Lung microvascular endothelial cell (primary cell): ENCODE measurements at regions not wholly inside any gene's neighbourhood (a gene's known extent, or its start where the extent isn't known, plus 50 kb on each side); places are given as distances from the start of the nearest gene placed in this dataset.
A peak's percentile ranks its signal among the peaks of the same experiment; 100 is the strongest.

Experiments
- DNase-seq, 2 donors: peaks; one replicate each; pipeline versions ENCODE4 v3.0.0 to v3.0.0-alpha.2; 2010; ENCODE audit warnings: low read depth in 2 of 2

DNA sequence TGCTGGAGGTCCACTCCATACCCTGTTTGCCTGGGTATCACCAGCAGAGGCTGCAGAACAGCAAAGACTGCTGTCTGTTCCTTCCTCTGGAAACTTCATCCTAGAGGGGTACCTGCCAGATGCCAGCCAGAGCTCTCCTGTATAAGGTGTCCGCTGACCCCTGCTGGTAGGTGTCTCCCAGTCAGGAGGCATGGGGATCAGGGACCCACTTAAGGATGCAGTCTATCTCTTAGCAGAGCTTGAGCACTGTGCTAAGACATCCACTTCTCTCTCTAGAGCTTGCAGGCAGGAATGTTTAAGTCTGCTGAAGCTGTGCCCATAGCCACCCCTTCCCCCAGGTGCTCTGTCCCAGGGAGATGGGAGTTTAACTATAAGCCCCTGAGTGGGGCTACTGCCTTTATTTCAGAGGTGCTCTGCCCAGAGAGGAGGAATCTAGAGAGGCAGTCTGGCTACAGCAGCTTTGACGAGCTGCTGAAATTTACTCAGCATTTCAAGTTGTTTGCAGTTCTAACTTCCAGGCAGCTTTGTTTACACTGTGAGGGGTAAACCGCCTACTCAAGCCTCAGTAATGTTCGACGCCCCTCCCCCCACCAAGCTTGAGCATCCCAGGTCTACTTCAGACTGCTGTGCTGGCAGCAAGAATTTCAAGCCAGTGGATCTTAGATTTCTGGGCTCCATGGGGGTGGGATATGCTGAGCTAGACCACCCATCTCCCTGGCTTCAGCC is 74.5 kb upstream of the GORAB start:
- peak in 1 of 2 donors; percentile 15 for DNase-seq

DNA sequence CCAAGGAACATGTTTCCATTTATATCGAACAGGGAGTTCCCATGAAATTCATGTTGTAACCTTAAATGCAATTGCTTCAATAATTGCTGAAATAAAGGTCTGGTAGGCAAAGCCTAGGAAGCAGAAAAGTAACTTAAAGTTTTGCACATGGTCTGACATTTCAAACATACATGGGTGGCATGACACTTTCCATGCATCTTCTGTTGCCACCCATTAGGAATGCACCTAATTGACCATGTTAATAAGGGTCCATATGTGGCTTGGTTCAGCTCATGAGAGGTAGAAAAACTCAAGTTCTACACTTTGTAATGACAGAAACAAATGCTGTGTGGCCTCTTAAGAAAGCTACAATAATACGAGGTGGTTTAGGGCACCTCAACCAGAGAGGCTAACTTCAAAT is 72.0 kb upstream of the GORAB start:
- DNase-seq: no peak

DNA sequence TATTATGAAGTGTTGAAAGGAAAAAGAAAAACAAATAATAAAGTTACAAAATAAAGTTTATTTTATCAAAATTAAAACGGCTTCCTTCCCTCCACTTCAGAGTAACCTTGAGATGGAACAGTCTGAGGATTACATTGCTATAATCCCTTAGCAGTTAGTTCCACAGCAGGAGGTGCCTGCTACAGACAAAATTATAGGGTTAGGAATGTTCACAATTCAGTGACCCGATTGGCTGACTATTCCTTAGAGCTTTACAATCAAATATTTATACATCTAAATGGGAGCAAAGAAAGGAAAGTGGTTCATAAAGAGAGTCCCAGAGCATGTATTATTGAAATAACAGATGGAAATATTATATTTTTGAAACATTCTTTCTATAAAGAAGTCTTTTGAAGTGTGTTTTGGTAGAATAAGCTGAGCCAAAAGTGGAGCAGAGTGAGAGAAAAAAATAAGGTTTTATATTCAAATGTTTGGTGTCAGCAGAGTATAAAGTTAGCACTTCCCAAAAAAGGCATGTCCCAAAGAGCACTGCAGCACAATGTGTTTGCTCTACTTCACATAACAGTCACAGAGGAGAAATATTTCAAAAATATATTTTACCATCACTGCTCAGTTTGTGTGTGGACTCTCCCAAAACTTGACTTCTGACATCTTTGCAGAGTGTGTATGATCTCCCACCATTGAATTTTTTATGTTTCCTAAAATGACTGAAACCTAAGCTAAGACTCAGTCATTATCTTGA is 71.4 kb upstream of the GORAB start:
- no peak for DNase-seq

DNA sequence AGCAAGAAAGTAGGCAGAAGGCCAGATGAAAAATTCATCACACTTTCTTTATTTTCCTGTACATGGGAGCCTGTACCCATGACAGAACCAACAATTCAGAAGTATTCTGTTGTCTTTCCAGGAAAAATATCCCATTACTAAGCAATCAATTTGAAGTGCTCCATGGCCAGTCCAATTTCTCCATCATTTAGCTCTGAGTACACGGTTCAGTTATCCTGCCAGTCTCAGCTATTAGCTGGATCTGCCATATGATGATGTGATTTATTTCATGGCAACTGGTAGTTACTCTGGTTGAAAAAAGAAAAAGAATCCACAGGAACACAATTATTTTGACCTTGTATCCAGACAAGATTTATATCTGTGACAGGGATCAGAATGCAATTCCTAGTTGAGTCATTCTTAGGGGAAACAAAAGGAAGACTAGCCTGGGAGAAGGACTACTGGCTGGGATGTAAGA is 70.6 kb upstream of the GORAB start:
- peak in 1 of 2 donors; percentile 68 for DNase-seq

DNA sequence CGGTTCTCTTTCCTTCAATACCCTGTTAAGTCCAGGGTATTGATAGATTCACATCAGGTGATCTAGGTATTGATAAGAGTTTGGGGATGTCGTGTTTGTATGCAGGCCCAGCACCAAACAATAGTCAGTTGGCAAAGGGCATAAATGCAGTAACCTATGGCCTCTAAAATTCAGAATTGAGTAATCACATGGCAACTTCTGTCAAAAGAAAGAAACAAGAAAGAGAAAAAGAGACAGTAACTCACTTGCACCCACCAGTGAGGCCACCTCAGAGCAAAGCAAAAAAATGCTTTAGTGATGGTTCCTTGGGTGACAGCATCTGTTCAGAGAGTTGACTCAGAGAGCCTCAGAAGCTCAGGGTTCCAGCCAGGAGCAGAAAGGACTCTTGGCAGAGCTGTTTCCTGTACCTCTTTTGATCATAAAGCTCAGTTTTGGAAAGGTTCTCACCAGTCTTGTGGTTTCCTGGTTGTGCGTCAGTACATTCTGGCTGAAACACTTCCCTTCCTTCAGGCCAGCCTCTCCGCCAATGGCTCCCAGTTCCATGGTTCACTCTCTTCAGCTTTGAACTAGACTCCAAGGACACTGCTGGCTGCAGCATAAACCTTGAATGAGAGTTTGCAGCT is 70.1 kb upstream of the GORAB start:
- DNase-seq: peak in 1 of 2 donors; percentile 74

DNA sequence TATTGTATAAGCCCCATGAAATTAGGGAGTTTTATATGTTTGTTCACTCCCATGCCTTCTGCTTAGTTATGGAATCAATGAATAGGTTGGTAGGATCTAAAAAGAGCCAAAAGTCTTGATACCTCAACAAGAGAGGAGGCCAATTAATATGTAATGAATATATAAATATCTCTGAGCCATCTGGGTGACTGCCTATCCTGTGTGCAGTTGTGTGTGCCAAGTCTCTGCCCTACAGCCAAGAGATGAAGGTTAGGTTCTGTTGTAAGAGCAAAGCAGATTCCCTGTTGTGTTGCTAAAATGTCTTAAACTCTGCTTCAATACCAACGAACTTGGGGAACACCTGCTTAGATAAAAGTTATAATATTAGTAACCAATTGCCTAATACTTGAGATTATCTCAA is 61.8 kb upstream of the GORAB start:
- no peak for DNase-seq

DNA sequence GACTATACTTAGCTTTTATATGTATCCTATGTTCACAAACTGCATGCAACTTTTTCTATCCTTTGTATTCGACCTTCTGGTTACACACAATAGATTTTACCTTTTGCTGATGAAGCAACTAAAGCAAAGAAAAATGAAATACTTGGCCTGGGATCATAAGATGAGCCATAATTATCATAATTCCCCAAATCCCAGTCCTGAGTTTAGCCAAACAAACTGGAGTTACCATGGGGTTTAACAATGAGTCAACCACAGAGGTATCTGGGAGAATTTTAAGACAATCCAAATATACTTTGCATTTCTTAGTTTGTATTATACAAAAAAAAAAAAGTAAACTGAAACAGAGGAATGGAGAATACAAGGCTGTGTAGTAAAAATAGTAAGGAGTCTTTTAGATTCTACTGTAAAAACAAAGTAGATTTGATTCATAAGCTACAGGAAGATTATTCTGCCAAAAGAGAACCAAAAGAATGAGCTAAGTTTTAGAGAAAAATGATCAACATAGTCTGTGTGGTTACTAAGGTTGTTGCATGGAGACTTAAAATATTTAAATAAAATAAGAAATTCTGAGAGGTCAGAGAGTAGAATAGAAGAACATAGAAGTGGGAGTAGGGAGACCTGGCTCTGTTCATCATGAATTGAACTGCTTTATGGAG is 60.4 kb upstream of the GORAB start:
- no peak for DNase-seq

DNA sequence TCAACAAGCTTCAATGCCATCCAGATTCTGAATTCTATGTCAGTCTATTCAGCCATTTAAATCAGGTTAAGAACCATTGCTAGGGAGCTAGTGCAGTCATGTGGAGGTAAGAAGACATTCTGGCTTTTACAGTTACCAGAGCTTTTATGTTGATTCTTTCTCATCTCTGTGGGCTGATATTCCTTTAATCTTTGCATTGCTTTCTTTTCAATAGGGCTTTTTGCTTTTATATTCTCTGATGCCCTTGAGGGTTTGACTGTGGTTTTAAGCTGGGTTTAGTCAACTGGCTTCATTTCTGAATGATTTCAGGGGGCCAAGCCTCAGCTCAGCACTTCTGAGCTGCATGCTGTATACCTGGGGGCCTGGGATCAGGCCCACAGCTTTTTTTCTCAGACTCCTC is 51.0 kb upstream of the GORAB start:
- no peak for DNase-seq
